ENCODE measurements at regions not wholly inside any gene's neighbourhood (a gene's known extent, or its start where the extent isn't known, plus 50 kb on each side); places are given as distances from the start of the nearest gene placed in this dataset.

GRCh38 chr3:43964640-43965039 is 273.9 kb downstream of the ABHD5 start:
- TF ChIP-seq CTCF (optimal IDR thresholded peaks at IDR 0.05 in 1 of 3, IDR thresholded peaks at IDR 0.05 in 1 of 3, conservative IDR thresholded peaks at IDR 0.05 in 1 of 3; ENCODE audit: extremely low read depth in 1 of 3, insufficient read depth in 2 of 3, low read length in 3 of 3) (no peak), EZH2 (IDR thresholded peaks at IDR 0.05; ENCODE audit: low read length) (no peak)

Data from keratinocyte (primary cell).